ENCODE measurements at regions not wholly inside any gene's neighbourhood (a gene's known extent, or its start where the extent isn't known, plus 50 kb on each side); places are given as distances from the start of the nearest gene placed in this dataset.
A peak's percentile ranks its signal among the peaks of the same experiment; 100 is the strongest.

GRCh38 chr7:18126281-18126680 lies 98.6 kb upstream of the PRPS1L1 start (continued):
- TF ChIP-seq KLF8 (tag by site-specific recombination; IDR thresholded peaks at IDR 0.05) (no peak), BCL6B (tag by site-specific recombination; IDR thresholded peaks at IDR 0.05) (peak; percentile 58), ZNF112 (tag by site-specific recombination; IDR thresholded peaks at IDR 0.05) (no peak), ZNF664 (tag by site-specific recombination; IDR thresholded peaks at IDR 0.05) (no peak), YY1 (tag by site-specific recombination; IDR thresholded peaks at IDR 0.05) (no peak), ELK4 (IDR thresholded peaks at IDR 0.05; ENCODE audit: borderline replicate concordance, low read depth, low read length) (no peak), ZNF274 (IDR thresholded peaks at IDR 0.05; ENCODE audit: low read length) (no peak), ZNF274 (tag by site-specific recombination; IDR thresholded peaks at IDR 0.05; ENCODE audit: borderline replicate concordance) (no peak), ZNF785 (tag by site-specific recombination; IDR thresholded peaks at IDR 0.05) (no peak), ZSCAN18 (tag by site-specific recombination; IDR thresholded peaks at IDR 0.05) (no peak), ZNF623 (tag by site-specific recombination; IDR thresholded peaks at IDR 0.05) (no peak), GLIS2 (tag by site-specific recombination; IDR thresholded peaks at IDR 0.05) (no peak), BCL11B (tag by site-specific recombination; IDR thresholded peaks at IDR 0.05; ENCODE audit: low read depth) (no peak), ATF2 (tag by site-specific recombination; IDR thresholded peaks at IDR 0.05; ENCODE audit: low read depth) (no peak), ZNF302 (tag by site-specific recombination; IDR thresholded peaks at IDR 0.05; ENCODE audit: low read depth) (no peak), ZNF626 (tag by site-specific recombination; IDR thresholded peaks at IDR 0.05) (no peak), PRDM2 (tag by site-specific recombination; IDR thresholded peaks at IDR 0.05; ENCODE audit: borderline replicate concordance) (no peak), ZBTB21 (tag by site-specific recombination; IDR thresholded peaks at IDR 0.05) (no peak), ZNF488 (tag by site-specific recombination; IDR thresholded peaks at IDR 0.05) (no peak), FEZF1 (tag by site-specific recombination; IDR thresholded peaks at IDR 0.05) (peak; percentile 87), ZNF10 (tag by site-specific recombination; IDR thresholded peaks at IDR 0.05) (no peak), ZNF561 (tag by site-specific recombination; IDR thresholded peaks at IDR 0.05; ENCODE audit: borderline replicate concordance) (no peak), CTCF (tag by site-specific recombination; IDR thresholded peaks at IDR 0.05) (no peak), ZFHX2 (tag by site-specific recombination; conservative IDR thresholded peaks at IDR 0.05) (no peak), ZNF621 (tag by site-specific recombination; IDR thresholded peaks at IDR 0.05) (no peak), OSR2 (tag by site-specific recombination; IDR thresholded peaks at IDR 0.05) (peak; percentile 82), SCRT1 (tag by site-specific recombination; IDR thresholded peaks at IDR 0.05; ENCODE audit: borderline replicate concordance) (no peak), ZIC2 (tag by site-specific recombination; IDR thresholded peaks at IDR 0.05) (peak; percentile 32; the same call in 1 of the 2 replicates)
